OCI-LY3 (cell line): ENCODE measurements at regions not wholly inside any gene's neighbourhood (a gene's known extent, or its start where the extent isn't known, plus 50 kb on each side); places are given as distances from the start of the nearest gene placed in this dataset.

Source experiments
- EZH2phosphoT487 ChIP-seq: fragments of 200-600 bp; shearing (Covaris generic); IDR thresholded peaks from 2 replicates; pipeline ENCODE4 v1.6.1; 2018; ENCODE audit warnings: antibody characterized with exemption, mixed run types, low read depth
- TF ChIP-seq, protein P1 (sequence below): fragments of 200-600, 300-600 bp; sonication (generic); IDR thresholded peaks from 2 replicates; pipeline ENCODE4 v1.5.1; 2014; ENCODE audit warnings: antibody characterized with exemption, low read length, low read depth

DNA sequence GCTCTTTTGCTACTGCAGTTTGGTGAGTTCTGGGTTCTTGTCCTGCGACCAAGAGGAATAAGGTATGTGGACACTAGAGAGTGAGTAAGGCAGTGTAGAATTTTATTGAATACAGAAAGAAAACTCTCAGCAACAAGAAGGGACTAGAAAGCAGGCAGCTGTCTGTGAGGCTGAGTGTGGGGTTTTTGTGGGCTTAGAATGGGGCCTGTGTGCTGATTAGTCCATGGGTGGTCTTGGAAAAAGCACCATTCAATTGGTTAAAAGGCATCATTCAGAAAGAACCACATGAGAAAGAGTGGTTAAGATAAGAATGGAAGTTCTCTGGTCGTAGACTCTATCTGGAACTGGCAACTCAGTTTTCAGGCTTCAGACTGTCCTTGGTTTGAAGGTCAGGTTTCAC lies 298.8 kb downstream of the TGFB2 start:
- TF ChIP-seq, protein P1, sequence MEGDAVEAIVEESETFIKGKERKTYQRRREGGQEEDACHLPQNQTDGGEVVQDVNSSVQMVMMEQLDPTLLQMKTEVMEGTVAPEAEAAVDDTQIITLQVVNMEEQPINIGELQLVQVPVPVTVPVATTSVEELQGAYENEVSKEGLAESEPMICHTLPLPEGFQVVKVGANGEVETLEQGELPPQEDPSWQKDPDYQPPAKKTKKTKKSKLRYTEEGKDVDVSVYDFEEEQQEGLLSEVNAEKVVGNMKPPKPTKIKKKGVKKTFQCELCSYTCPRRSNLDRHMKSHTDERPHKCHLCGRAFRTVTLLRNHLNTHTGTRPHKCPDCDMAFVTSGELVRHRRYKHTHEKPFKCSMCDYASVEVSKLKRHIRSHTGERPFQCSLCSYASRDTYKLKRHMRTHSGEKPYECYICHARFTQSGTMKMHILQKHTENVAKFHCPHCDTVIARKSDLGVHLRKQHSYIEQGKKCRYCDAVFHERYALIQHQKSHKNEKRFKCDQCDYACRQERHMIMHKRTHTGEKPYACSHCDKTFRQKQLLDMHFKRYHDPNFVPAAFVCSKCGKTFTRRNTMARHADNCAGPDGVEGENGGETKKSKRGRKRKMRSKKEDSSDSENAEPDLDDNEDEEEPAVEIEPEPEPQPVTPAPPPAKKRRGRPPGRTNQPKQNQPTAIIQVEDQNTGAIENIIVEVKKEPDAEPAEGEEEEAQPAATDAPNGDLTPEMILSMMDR: no peak
- TF ChIP-seq EZH2phosphoT487: no peak
